Mesenchymal stem cell (in vitro differentiated cells and primary cell): ENCODE measurements at regions not wholly inside any gene's neighbourhood (a gene's known extent, or its start where the extent isn't known, plus 50 kb on each side); places are given as distances from the start of the nearest gene placed in this dataset.

Experiments
- DNase-seq: peaks from one replicate; pipeline ENCODE4 v3.0.0-alpha.2; 2013
- H2AFZ ChIP-seq: one replicate; pipeline ENCODE4 v1.6.1; 2013; ENCODE audit warnings: low read depth, mild to moderate bottlenecking, control low read depth, inconsistent platforms, low read length, moderate library complexity
- H2AK5ac ChIP-seq: 2 replicates; pipeline ENCODE4 v1.6.1; 2013; ENCODE audit warnings: low read length, moderate library complexity, mild to moderate bottlenecking, inconsistent platforms; ENCODE audit not compliant: severe bottlenecking
- H2BK120ac ChIP-seq: one replicate; pipeline ENCODE4 v1.6.1; 2013; ENCODE audit warnings: low read depth, mild to moderate bottlenecking, inconsistent platforms, low read length, moderate library complexity
- H2BK12ac ChIP-seq, 2 experiments: one replicate each; pipeline ENCODE4 v1.6.1; 2013; ENCODE audit warnings: inconsistent platforms in 2 of 2, low read length in 2 of 2, mild to moderate bottlenecking in 2 of 2, moderate library complexity in 2 of 2, control low read depth in 1 of 2
- H2BK15ac ChIP-seq: one replicate; pipeline ENCODE4 v1.6.1; 2013; ENCODE audit warnings: mild to moderate bottlenecking, low read depth, inconsistent platforms; ENCODE audit not compliant: poor library complexity, severe bottlenecking
- H2BK5ac ChIP-seq: 2 replicates; pipeline ENCODE4 v1.6.1; 2013; ENCODE audit warnings: low read depth, mild to moderate bottlenecking, low read length, control low read depth, inconsistent platforms; ENCODE audit not compliant: poor library complexity, severe bottlenecking
- H3K14ac ChIP-seq, 2 experiments: one replicate each; pipeline ENCODE4 v1.6.1; 2013; ENCODE audit warnings: inconsistent platforms in 2 of 2, low read length in 2 of 2, control low read depth in 1 of 2, mild to moderate bottlenecking in 1 of 2, moderate library complexity in 1 of 2
- H3K18ac ChIP-seq, 2 experiments: one replicate each; pipeline ENCODE4 v1.6.1; 2013; ENCODE audit warnings: inconsistent platforms in 2 of 2, low read length in 2 of 2, control low read depth in 1 of 2, low read depth in 1 of 2, mild to moderate bottlenecking in 1 of 2
- H3K23ac ChIP-seq, 2 experiments: one replicate each; pipeline ENCODE4 v1.6.1; 2013; ENCODE audit warnings: inconsistent platforms in 2 of 2, low read length in 2 of 2, mild to moderate bottlenecking in 2 of 2, moderate library complexity in 2 of 2, control low read depth in 1 of 2
- H3K27ac ChIP-seq: 2 replicates; pipeline ENCODE4 v1.5.1; 2013; ENCODE audit warnings: mild to moderate bottlenecking, moderate library complexity, low read length, control low read depth, inconsistent platforms; ENCODE audit not compliant: poor library complexity, severe bottlenecking
- H3K27me3 ChIP-seq, 2 experiments: 2 replicates each; pipeline versions ENCODE4 v1.6.1 to v1.7.0; 2013; ENCODE audit warnings: low read length in 2 of 2, mild to moderate bottlenecking in 2 of 2, moderate library complexity in 2 of 2, control low read depth in 1 of 2, inconsistent platforms in 1 of 2; ENCODE audit not compliant: control insufficient read depth in 1 of 2, insufficient read depth in 1 of 2
- H3K36me3 ChIP-seq, 2 experiments: 2 replicates each; pipeline versions ENCODE4 v1.6.1 to v1.7.0; 2013; ENCODE audit warnings: low read length in 2 of 2, control low read depth in 1 of 2, inconsistent platforms in 1 of 2, low read depth in 1 of 2, mild to moderate bottlenecking in 1 of 2; ENCODE audit not compliant: insufficient read depth in 2 of 2, control insufficient read depth in 1 of 2
- H3K4ac ChIP-seq, 2 experiments: one replicate each; pipeline ENCODE4 v1.6.1; 2013; ENCODE audit warnings: inconsistent platforms in 2 of 2, low read length in 2 of 2, mild to moderate bottlenecking in 2 of 2, moderate library complexity in 2 of 2, control low read depth in 1 of 2, low read depth in 1 of 2
- H3K4me1 ChIP-seq: 2 replicates; pipeline ENCODE4 v1.6.1; 2013; ENCODE audit warnings: low read depth, low read length, control low read depth; ENCODE audit not compliant: control insufficient read depth, insufficient read depth
- H3K4me2 ChIP-seq: 2 replicates; pipeline ENCODE4 v1.6.1; 2013; ENCODE audit warnings: low read length, mild to moderate bottlenecking, inconsistent platforms; ENCODE audit not compliant: poor library complexity, severe bottlenecking
- H3K4me3 ChIP-seq, 2 experiments: 2 replicates each; pipeline versions ENCODE4 v1.5.1 to v1.7.0; 2013; ENCODE audit warnings: low read length in 2 of 2, mild to moderate bottlenecking in 2 of 2, control low read depth in 1 of 2, low read depth in 1 of 2; ENCODE audit not compliant: insufficient read depth in 1 of 2
- H3K79me1 ChIP-seq: replicated peaks from 2 replicates; pipeline ENCODE4 v1.6.1; 2013; ENCODE audit warnings: mild to moderate bottlenecking, control low read depth, low read length, inconsistent platforms; ENCODE audit not compliant: poor library complexity, severe bottlenecking
- H3K9ac ChIP-seq: 2 replicates; pipeline ENCODE4 v1.7.0; 2013; ENCODE audit warnings: mild to moderate bottlenecking, low read length, moderate library complexity
- H3K9me3 ChIP-seq: 2 replicates; pipeline ENCODE4 v1.7.0; 2013; ENCODE audit warnings: mild to moderate bottlenecking, low read length; ENCODE audit not compliant: control insufficient read depth
- H4K8ac ChIP-seq: one replicate; pipeline ENCODE4 v1.6.1; 2013; ENCODE audit warnings: inconsistent platforms, mild to moderate bottlenecking, low read length, moderate library complexity
- H4K91ac ChIP-seq: one replicate; pipeline ENCODE4 v1.6.1; 2013; ENCODE audit warnings: mild to moderate bottlenecking, low read length, inconsistent platforms
- WGBS: methylation state at CpG from one replicate; pipeline ENCODE4 v1.1.7; 2013; ENCODE audit warnings: mixed read lengths; 5-methylcytosine and 5-hydroxymethylcytosine counted together

GRCh38 chr5:63053019-63053638, 474.5 kb downstream of the LRRC70 start:
- no peak overlapping the region for H3K4me2 ChIP-seq
- no peak overlapping the region for H2BK15ac ChIP-seq
- no peak overlapping the region for H3K9ac ChIP-seq
- H4K91ac ChIP-seq: no peak overlapping the region
- H3K14ac ChIP-seq: no peak overlapping the region
- H2BK5ac ChIP-seq: no peak overlapping the region
- H3K9me3 ChIP-seq: no peaks in the 10 kb centered on the region
- 78% methylated on average over 3 of the region's 6 CpGs for WGBS
- peaks cover 1% of the 10 kb centered on the region for H3K4me1 ChIP-seq
- H2AFZ ChIP-seq: no peak overlapping the region
- no peak overlapping the region for H3K23ac ChIP-seq
- H3K4me3 ChIP-seq: no peak overlapping the region
- no peak overlapping the region for H3K18ac ChIP-seq
- H4K8ac ChIP-seq: no peak overlapping the region
- H3K27ac ChIP-seq: no peak overlapping the region
- no peaks in the 10 kb centered on the region for H3K27me3 ChIP-seq
- no peak for DNase-seq
- no peaks in the 10 kb centered on the region for H3K36me3 ChIP-seq
- no peaks in the 10 kb centered on the region for H3K79me1 ChIP-seq
- no peak overlapping the region for H2BK120ac ChIP-seq
- no peak overlapping the region for H2AK5ac ChIP-seq
- no peak overlapping the region for H3K4ac ChIP-seq
- H2BK12ac ChIP-seq: no peak overlapping the region

GRCh38 chr5:63050916-63051315, 472.3 kb downstream of the LRRC70 start:
- Histone ChIP-seq H3K4me1 (peaks cover 1% of the 10 kb centered on the region), H4K8ac (no peak overlapping the region), H3K9me3 (no peaks in the 10 kb centered on the region), H2AFZ (no peak overlapping the region), H3K27ac (no peak overlapping the region), H3K27me3 (no peaks in the 10 kb centered on the region), H3K79me1 (no peaks in the 10 kb centered on the region), H3K4me2 (no peak overlapping the region), H4K91ac (no peak overlapping the region), H2AK5ac (no peak overlapping the region), H3K36me3 (no peaks in the 10 kb centered on the region), H3K18ac (no peak overlapping the region), H3K9ac (no peak overlapping the region), H2BK5ac (no peak overlapping the region), H3K4ac (no peak overlapping the region), H3K14ac (no peak overlapping the region), H3K4me3 (no peak overlapping the region), H2BK15ac (no peak overlapping the region), H2BK12ac (no peak overlapping the region), H2BK120ac (no peak overlapping the region), H3K23ac (no peak overlapping the region)
- DNase-seq: no peak
- WGBS: 81% methylated on average over 2 of the region's 2 CpGs

GRCh38 chr5:63049935-63050334, 471.3 kb downstream of the LRRC70 start:
- Histone ChIP-seq H3K27me3 (no peaks in the 10 kb centered on the region), H3K4me2 (no peak overlapping the region), H3K23ac (no peak overlapping the region), H2BK120ac (no peak overlapping the region), H2AK5ac (no peak overlapping the region), H2AFZ (no peak overlapping the region), H2BK15ac (no peak overlapping the region), H3K14ac (no peak overlapping the region), H4K8ac (no peak overlapping the region), H4K91ac (no peak overlapping the region), H3K9ac (no peak overlapping the region), H2BK12ac (no peak overlapping the region), H2BK5ac (no peak overlapping the region), H3K4ac (no peak overlapping the region), H3K79me1 (no peaks in the 10 kb centered on the region), H3K4me1 (no peaks in the 10 kb centered on the region), H3K9me3 (no peaks in the 10 kb centered on the region), H3K36me3 (no peaks in the 10 kb centered on the region), H3K18ac (no peak overlapping the region), H3K4me3 (no peak overlapping the region), H3K27ac (no peak overlapping the region)
- WGBS: 82% methylated on average over 1 of the region's 1 CpG
- no peak for DNase-seq

- no peak overlapping the region for H3K18ac ChIP-seq
- H2BK5ac ChIP-seq: no peak overlapping the region
- DNase-seq: no peak
- H2AFZ ChIP-seq: no peak overlapping the region
- no peaks in the 10 kb centered on the region for H3K79me1 ChIP-seq
- H2BK15ac ChIP-seq: no peak overlapping the region
- H3K9me3 ChIP-seq: no peaks in the 10 kb centered on the region
- H3K27ac ChIP-seq: no peak overlapping the region
- H3K23ac ChIP-seq: no peak overlapping the region
- no peaks in the 10 kb centered on the region for H3K27me3 ChIP-seq
- H3K4me3 ChIP-seq: no peak overlapping the region
- H3K36me3 ChIP-seq: no peaks in the 10 kb centered on the region
- H3K9ac ChIP-seq: no peak overlapping the region
- H3K14ac ChIP-seq: no peak overlapping the region
- 47% methylated on average over 1 of the region's 2 CpGs for WGBS
- H3K4me2 ChIP-seq: no peak overlapping the region
- no peak overlapping the region for H2BK12ac ChIP-seq
- no peak overlapping the region for H3K4ac ChIP-seq
- no peaks in the 10 kb centered on the region for H3K4me1 ChIP-seq
- no peak overlapping the region for H4K8ac ChIP-seq
- no peak overlapping the region for H2AK5ac ChIP-seq
- H4K91ac ChIP-seq: no peak overlapping the region
- H2BK120ac ChIP-seq: no peak overlapping the region
These were observed 465.2 kb downstream of the LRRC70 start for GRCh38 chr5:63043792-63044191.
